ACHN (cell line): ENCODE measurements at regions not wholly inside any gene's neighbourhood (a gene's known extent, or its start where the extent isn't known, plus 50 kb on each side); places are given as distances from the start of the nearest gene placed in this dataset.
A peak's percentile ranks its signal among the peaks of the same experiment; 100 is the strongest.

Experiments
- DNase-seq: peaks from one replicate; pipeline ENCODE4 v3.0.0-alpha.2; 2015
- in situ Hi-C: cut with HindIII; loops from 2 replicates; pipeline ENCODE4 v1.10.0; 2017; ENCODE audit warnings: low sequenced_read_pairs, low pct_ligation_motif_present, low pct_unique_long_range_greater_than_20kb

GRCh38 chr7:136807598-136807997 is 60.9 kb upstream of the CHRM2 start:
- peak; percentile 9 for DNase-seq
- in situ Hi-C loops, result no loop called here

GRCh38 chr7:136803028-136803427 is 65.4 kb upstream of the CHRM2 start:
- in situ Hi-C loops, result no loop called here
- DNase-seq, result no peak

- in situ Hi-C loops, result no loop called here
- no peak for DNase-seq
Observed at GRCh38 chr7:136783934-136784333, 84.5 kb upstream of the CHRM2 start.

- in situ Hi-C loops, result no loop called here
Observed at GRCh38 chr7:136741941-136742340, 126.5 kb upstream of the CHRM2 start.

GRCh38 chr7:136728945-136729344 is 139.5 kb upstream of the CHRM2 start:
- in situ Hi-C loops, result no loop called here
- DNase-seq, result no peak

More at GRCh38 chr7:136741941-136742340, 126.5 kb upstream of the CHRM2 start:
- DNase-seq, result no peak

GRCh38 chr7:136726460-136726859 is 142.0 kb upstream of the CHRM2 start:
- in situ Hi-C loops, result no loop called here
- no peak for DNase-seq

GRCh38 chr7:136717910-136718557 is 150.4 kb upstream of the CHRM2 start:
- in situ Hi-C loops, result no loop called here

GRCh38 chr7:136714062-136714461 is 154.4 kb upstream of the CHRM2 start:
- in situ Hi-C loops, result no loop called here
- DNase-seq, result no peak

More at GRCh38 chr7:136717910-136718557, 150.4 kb upstream of the CHRM2 start:
- no peak for DNase-seq

- in situ Hi-C loops, result no loop called here
- DNase-seq, result no peak
Observed at GRCh38 chr7:136710751-136711150, 157.7 kb upstream of the CHRM2 start.

GRCh38 chr7:136709876-136710275 is 158.6 kb upstream of the CHRM2 start:
- in situ Hi-C loops, result no loop called here
- no peak for DNase-seq

- in situ Hi-C loops, result no loop called here
- DNase-seq, result no peak
Observed at GRCh38 chr7:136702913-136703312, 165.5 kb upstream of the CHRM2 start.

GRCh38 chr7:136698977-136699376 is 169.5 kb upstream of the CHRM2 start:
- no peak for DNase-seq
- in situ Hi-C loops, result no loop called here

GRCh38 chr7:136698231-136698630 is 170.2 kb upstream of the CHRM2 start:
- DNase-seq, result no peak
- in situ Hi-C loops, result no loop called here

GRCh38 chr7:136697271-136697670 is 171.2 kb upstream of the CHRM2 start:
- DNase-seq, result no peak
- in situ Hi-C loops, result no loop called here

GRCh38 chr7:136693166-136694119 is 175.0 kb upstream of the CHRM2 start:
- in situ Hi-C loops, result no loop called here
- no peak for DNase-seq

GRCh38 chr7:136692221-136692620 is 176.2 kb upstream of the CHRM2 start:
- in situ Hi-C loops, result no loop called here
- no peak for DNase-seq

- in situ Hi-C loops, result no loop called here
- DNase-seq, result no peak
Observed at GRCh38 chr7:136688601-136689000, 179.9 kb upstream of the CHRM2 start.

- in situ Hi-C loops, result no loop called here
Observed at GRCh38 chr7:136687693-136688322, 180.6 kb upstream of the CHRM2 start.

GRCh38 chr7:136685501-136686173 is 182.8 kb upstream of the CHRM2 start:
- in situ Hi-C loops, result no loop called here
- no peak for DNase-seq

More at GRCh38 chr7:136687693-136688322, 180.6 kb upstream of the CHRM2 start:
- peak; percentile 66 for DNase-seq
